Fibroblast of lung (primary cell): ENCODE measurements at regions not wholly inside any gene's neighbourhood (a gene's known extent, or its start where the extent isn't known, plus 50 kb on each side); places are given as distances from the start of the nearest gene placed in this dataset.

ENCODE experiments used
- CTCF ChIP-seq, 2 donors: IDR thresholded peaks in 1 of 2; conservative IDR thresholded peaks in 1 of 2; 1 replicate in 1 of 2; 2 replicates in 1 of 2; pipeline ENCODE4 v1.5.1; 2011 to 2012; ENCODE audit warnings: low read length in 2 of 2, control low read depth in 1 of 2, inconsistent platforms in 1 of 2, low read depth in 1 of 2, mild to moderate bottlenecking in 1 of 2
- EZH2 ChIP-seq: IDR thresholded peaks from 2 replicates; pipeline ENCODE4 v1.5.1; 2012; ENCODE audit warnings: low read length, control low read depth, mild to moderate bottlenecking; ENCODE audit errors: missing control alignments

GRCh38 chr13:110965038-110965754, 50.3 kb upstream of the ANKRD10 start:
- TF ChIP-seq CTCF (conservative IDR thresholded peaks at IDR 0.05 in 1 of 2, IDR thresholded peaks at IDR 0.05 in 1 of 2; ENCODE audit: low read depth in 1 of 2, low read length in 2 of 2) (no peak), EZH2 (no peak)
